HepG2 (cell line): ENCODE measurements at regions not wholly inside any gene's neighbourhood (a gene's known extent, or its start where the extent isn't known, plus 50 kb on each side); places are given as distances from the start of the nearest gene placed in this dataset.

Source experiments
- BHLHE40 ChIP-seq: IDR thresholded peaks from 2 replicates; pipeline ENCODE4 v1.6.1; 2011; ENCODE audit warnings: low read length, improper control_type of control experiment
- CBX5 ChIP-seq: sonication (generic); formaldehyde crosslinking; IDR thresholded peaks from 2 replicates; pipeline ENCODE4 v1.4.0; 2020; ENCODE audit warnings: missing genetic modification reagents, borderline replicate concordance
- CTCF ChIP-seq: sonication (generic); formaldehyde crosslinking; IDR thresholded peaks from 2 replicates; pipeline ENCODE4 v1.5.0; 2020; ENCODE audit warnings: mild to moderate bottlenecking, missing genetic modification reagents, moderate library complexity
- FIP1L1 ChIP-seq: fragments of 200-400 bp; formaldehyde crosslinking; IDR thresholded peaks from 2 replicates; pipeline ENCODE4 v1.6.1; 2018; ENCODE audit warnings: low read depth, mild to moderate bottlenecking, low read length, moderate library complexity, borderline replicate concordance; ENCODE audit not compliant: insufficient read depth
- FOXK1 ChIP-seq: sonication (generic); formaldehyde crosslinking; IDR thresholded peaks from 2 replicates; pipeline ENCODE4 v1.4.0; 2020; ENCODE audit warnings: low read depth, missing genetic modification reagents, borderline replicate concordance
- FOXK2 ChIP-seq: fragments of 450-650 bp; IDR thresholded peaks from 2 replicates; pipeline ENCODE4 v1.6.1; 2016
- POLR2A ChIP-seq, 2 experiments: IDR thresholded peaks; 2 replicates each; pipeline ENCODE4 v1.6.1; 2011; ENCODE audit warnings: low read depth in 2 of 2, low read length in 2 of 2, mild to moderate bottlenecking in 1 of 2, moderate library complexity in 1 of 2; ENCODE audit not compliant: insufficient read depth in 1 of 2
- RAD51 ChIP-seq: fragments of 450-650 bp; IDR thresholded peaks from 2 replicates; pipeline ENCODE4 v1.6.1; 2016; ENCODE audit warnings: borderline replicate concordance
- REPIN1 ChIP-seq: sonication (generic); formaldehyde crosslinking; IDR thresholded peaks from 2 replicates; pipeline ENCODE4 v1.8.0; 2022; ENCODE audit warnings: missing genetic modification reagents, low read depth, mild to moderate bottlenecking, borderline replicate concordance
- SKI ChIP-seq: fragments of 450-650 bp; IDR thresholded peaks from one replicate; pipeline ENCODE4 v1.6.1; 2018; ENCODE audit warnings: mild to moderate bottlenecking; ENCODE audit not compliant: partially characterized antibody
- ZNF232 ChIP-seq: sonication (generic); formaldehyde crosslinking; IDR thresholded peaks from 2 replicates; pipeline ENCODE4 v1.4.0; 2020; ENCODE audit warnings: missing genetic modification reagents, borderline replicate concordance

GRCh38 chr10:130834573-130834972 lies 476.9 kb downstream of the TCERG1L start:
- TF ChIP-seq REPIN1 (CRISPR knock-in tag) (no peak), ZNF232 (CRISPR knock-in tag) (no peak), FOXK1 (CRISPR knock-in tag) (no peak), BHLHE40 (no peak), POLR2A (IDR thresholded peaks at IDR 0.05; ENCODE audit: insufficient read depth in 1 of 2, low read depth in 2 of 2, low read length in 2 of 2) (no peak), CBX5 (CRISPR knock-in tag) (no peak), SKI (no peak), RAD51 (no peak), FOXK2 (no peak), CTCF (no peak), FIP1L1 (no peak)
